ENCODE measurements at regions not wholly inside any gene's neighbourhood (a gene's known extent, or its start where the extent isn't known, plus 50 kb on each side); places are given as distances from the start of the nearest gene placed in this dataset.

GRCh38 chr6:4185419-4185818 lies 50.0 kb upstream of the ECI2 start:
- no peak for TF ChIP-seq POLR2A (IDR thresholded peaks at IDR 0.05; ENCODE audit: low read depth, low read length)
- no peak for TF ChIP-seq POLR2AphosphoS5 (IDR thresholded peaks at IDR 0.05; ENCODE audit: low read depth, low read length)
- no peak for TF ChIP-seq TAF1 (IDR thresholded peaks at IDR 0.05; ENCODE audit: low read depth, low read length)
- TF ChIP-seq SPI1 (IDR thresholded peaks at IDR 0.05; ENCODE audit: low read depth, low read length): no peak
- TF ChIP-seq POU2F2 (IDR thresholded peaks at IDR 0.05; ENCODE audit: low read depth, low read length): no peak

Measured in GM12891 (cell line).